Suprapubic skin (tissue), 2 donors: ENCODE measurements at regions not wholly inside any gene's neighbourhood (a gene's known extent, or its start where the extent isn't known, plus 50 kb on each side); places are given as distances from the start of the nearest gene placed in this dataset.

ENCODE experiments used
- EP300 ChIP-seq: sonication (generic); formaldehyde crosslinking; IDR thresholded peaks from one replicate; pipeline ENCODE4 v1.6.1; 2017; ENCODE audit warnings: antibody characterized with exemption
- POLR2A ChIP-seq, 2 donors: fragments of 450-650 bp; IDR thresholded peaks; one replicate each; pipeline ENCODE4 v1.6.1; 2017; ENCODE audit warnings: antibody characterized with exemption in 2 of 2, mild to moderate bottlenecking in 2 of 2, moderate library complexity in 2 of 2

GRCh38 chr7:47713595-47713994 lies 131.7 kb upstream of the TNS3 start:
- no peak for TF ChIP-seq EP300
- no peak for TF ChIP-seq POLR2A (IDR thresholded peaks at IDR 0.05)
